IMR-90 (cell line): ENCODE measurements at regions not wholly inside any gene's neighbourhood (a gene's known extent, or its start where the extent isn't known, plus 50 kb on each side); places are given as distances from the start of the nearest gene placed in this dataset.

Source experiments
- ATAC-seq: fragments of 200-7000 bp; cut with Tn5 transposase; 2 replicates; pipeline ENCODE4 v1.9.1; 2020; ENCODE audit warnings: low read depth, mild to moderate bottlenecking, moderate library complexity
- BruUV-seq: library from RNA; stranded (reverse); fragments of 400-500 nt; replicated peaks from 2 replicates; lab custom pipeline; 2021; lab: Mats Ljungman, UMichigan
- CTCF ChIA-PET: fragments of 300-600 bp; formaldehyde crosslinking; extraction: SDS; loops from one replicate; lab custom pipeline; 2021; ENCODE audit warnings: antibody characterized with exemption; lab: Yijun Ruan, JAX
- POLR2A ChIA-PET: fragments of 300-600 bp; sonication (Branson Sonifier 250); formaldehyde crosslinking; loops from one replicate; lab custom pipeline; 2022; ENCODE audit warnings: antibody characterized with exemption; ENCODE audit not compliant: unreplicated experiment; lab: Charles Lee
- DNase-seq: peaks from one replicate; pipeline ENCODE4 v3.0.0; 2013
- H2AFZ ChIP-seq: replicated peaks from 2 replicates; pipeline ENCODE3; 2013; ENCODE audit warnings: low read length, mild to moderate bottlenecking; ENCODE audit not compliant: poor library complexity
- H2AK5ac ChIP-seq: 2 replicates; pipeline ENCODE4 v1.6.1; 2013; ENCODE audit warnings: low read depth, low read length, inconsistent platforms
- H2AK9ac ChIP-seq: replicated peaks from 2 replicates; pipeline ENCODE3; 2013; ENCODE audit warnings: mild to moderate bottlenecking, low read depth, low read length, moderate library complexity; ENCODE audit not compliant: poor library complexity
- H2BK120ac ChIP-seq: 2 replicates; pipeline ENCODE4 v1.6.1; 2013; ENCODE audit warnings: low read depth, low read length, inconsistent platforms
- H2BK15ac ChIP-seq: 3 replicates; pipeline ENCODE4 v1.6.1; 2013; ENCODE audit warnings: low read depth, low read length, inconsistent platforms
- H2BK20ac ChIP-seq: 2 replicates; pipeline ENCODE4 v1.6.1; 2013; ENCODE audit warnings: low read depth, mild to moderate bottlenecking, inconsistent platforms, low read length, moderate library complexity
- H2BK5ac ChIP-seq: 2 replicates; pipeline ENCODE4 v1.6.1; 2013; ENCODE audit warnings: mild to moderate bottlenecking, low read depth, low read length, inconsistent platforms; ENCODE audit not compliant: poor library complexity, severe bottlenecking
- H3K14ac ChIP-seq: replicated peaks from 2 replicates; pipeline ENCODE4 v1.6.1; 2013; ENCODE audit warnings: low read depth, low read length, inconsistent platforms
- H3K18ac ChIP-seq: 2 replicates; pipeline ENCODE4 v1.6.1; 2013; ENCODE audit warnings: low read depth, low read length, control low read depth
- H3K23ac ChIP-seq: 2 replicates; pipeline ENCODE4 v1.6.1; 2013; ENCODE audit warnings: low read depth, low read length, inconsistent platforms
- H3K27ac ChIP-seq: 2 replicates; pipeline ENCODE4 v1.5.1; 2013; ENCODE audit warnings: mild to moderate bottlenecking, control low read depth, low read length; ENCODE audit not compliant: insufficient read depth
- H3K27me3 ChIP-seq: 2 replicates; pipeline ENCODE4 v1.6.1; 2013; ENCODE audit warnings: low read length; ENCODE audit not compliant: control insufficient read depth, insufficient read depth
- H3K36me3 ChIP-seq: 2 replicates; pipeline ENCODE4 v1.6.1; 2013; ENCODE audit warnings: low read length, mixed read lengths; ENCODE audit not compliant: control insufficient read depth, insufficient read depth
- H3K4ac ChIP-seq: 2 replicates; pipeline ENCODE4 v1.6.1; 2013; ENCODE audit warnings: low read depth, low read length, inconsistent platforms
- H3K4me1 ChIP-seq: 2 replicates; pipeline ENCODE4 v1.6.1; 2013; ENCODE audit warnings: low read length, mixed read lengths; ENCODE audit not compliant: control insufficient read depth, insufficient read depth
- H3K4me2 ChIP-seq: 2 replicates; pipeline ENCODE4 v1.6.1; 2013; ENCODE audit warnings: low read depth, mild to moderate bottlenecking, control low read depth, low read length, moderate library complexity
- H3K4me3 ChIP-seq: 2 replicates; pipeline ENCODE4 v1.5.1; 2013; ENCODE audit warnings: low read depth, mild to moderate bottlenecking, control low read depth, low read length, moderate library complexity; ENCODE audit not compliant: insufficient read depth
- H3K56ac ChIP-seq: 2 replicates; pipeline ENCODE4 v1.6.1; 2013; ENCODE audit warnings: low read length, inconsistent platforms; ENCODE audit not compliant: insufficient read depth; ENCODE audit errors: extremely low read depth
- H3K79me1 ChIP-seq, 2 experiments: 2 replicates each; pipeline ENCODE4 v1.6.1; 2013; ENCODE audit warnings: low read length in 2 of 2, inconsistent platforms in 1 of 2, low read depth in 1 of 2
- H3K9ac ChIP-seq: 2 replicates; pipeline ENCODE4 v1.6.1; 2013; ENCODE audit warnings: low read depth, low read length, control low read depth
- H3K9me1 ChIP-seq: 2 replicates; pipeline ENCODE4 v1.6.1; 2013; ENCODE audit warnings: low read length, inconsistent platforms; ENCODE audit not compliant: insufficient read depth
- H3K9me3 ChIP-seq: 2 replicates; pipeline ENCODE4 v1.6.1; 2013; ENCODE audit warnings: low read length; ENCODE audit not compliant: control insufficient read depth, insufficient read depth
- H4K20me1 ChIP-seq: 2 replicates; pipeline ENCODE4 v1.6.1; 2013; ENCODE audit warnings: low read length, inconsistent platforms; ENCODE audit not compliant: insufficient read depth
- H4K5ac ChIP-seq: 2 replicates; pipeline ENCODE4 v1.6.1; 2013; ENCODE audit warnings: mild to moderate bottlenecking, low read depth, low read length, control low read depth
- H4K8ac ChIP-seq, 2 experiments: 2 replicates each; pipeline ENCODE4 v1.6.1; 2013; ENCODE audit warnings: low read depth in 2 of 2, low read length in 2 of 2, control low read depth in 1 of 2, inconsistent platforms in 1 of 2
- H4K91ac ChIP-seq: 2 replicates; pipeline ENCODE4 v1.6.1; 2013; ENCODE audit warnings: low read depth, low read length, inconsistent platforms; ENCODE audit not compliant: insufficient read depth
- CEBPB ChIP-seq: IDR thresholded peaks from 2 replicates; pipeline ENCODE4 v1.6.1; 2012; ENCODE audit warnings: low read depth, low read length, improper control_type of control experiment
- CHD1 ChIP-seq: IDR thresholded peaks from 2 replicates; pipeline ENCODE4 v1.6.1; 2012; ENCODE audit warnings: low read depth, low read length, improper control_type of control experiment
- ELK1 ChIP-seq: fragments of 150-350 bp; IDR thresholded peaks from 2 replicates; pipeline ENCODE4 v1.6.1; 2016; ENCODE audit warnings: low read depth, mild to moderate bottlenecking, low read length, moderate library complexity, borderline replicate concordance
- MXI1 ChIP-seq: IDR thresholded peaks from 2 replicates; pipeline ENCODE4 v1.6.1; 2012; ENCODE audit warnings: low read depth, mild to moderate bottlenecking, low read length, moderate library complexity, borderline replicate concordance
- RAD21 ChIP-seq: IDR thresholded peaks from 2 replicates; pipeline ENCODE4 v1.6.1; 2012; ENCODE audit warnings: low read length, improper control_type of control experiment
- RCOR1 ChIP-seq: IDR thresholded peaks from 2 replicates; pipeline ENCODE4 v1.6.1; 2012; ENCODE audit warnings: mild to moderate bottlenecking, low read length, improper control_type of control experiment; ENCODE audit not compliant: insufficient replicate concordance
- RFX5 ChIP-seq: IDR thresholded peaks from 2 replicates; pipeline ENCODE4 v1.8.0; 2012; ENCODE audit warnings: low read depth, mild to moderate bottlenecking, low read length, moderate library complexity
- SMC3 ChIP-seq: fragments of 150-350 bp; IDR thresholded peaks from 2 replicates; pipeline ENCODE4 v1.6.1; 2016; ENCODE audit warnings: low read depth, mild to moderate bottlenecking, antibody characterized with exemption, low read length, moderate library complexity
- WGBS, 2 experiments: methylation state at CpG; one replicate each; pipeline versions ENCODE4 v1.1.5 to v1.1.7; 2013; ENCODE audit warnings: missing lambda C conversion rate in 2 of 2; ENCODE audit not compliant: insufficient read length in 1 of 2; ENCODE audit errors: extremely low coverage in 2 of 2; 5-methylcytosine and 5-hydroxymethylcytosine counted together
- dilution Hi-C: fragments of 300-500 bp; cut with HindIII; formaldehyde crosslinking; loops from one replicate; pipeline ENCODE4 v1.14.3; 2018; ENCODE audit warnings: low sequenced_read_pairs; ENCODE audit not compliant: unreplicated experiment
- in situ Hi-C: fragments of 300-500 bp; cut with MboI; formaldehyde crosslinking; loops from 3 replicates; pipeline ENCODE4 v1.14.3; 2019; ENCODE audit warnings: low sequenced_read_pairs, inconsistent platforms, mixed read lengths
- intact Hi-C: fragments of 100-400 bp; cut with micrococcal nuclease; formaldehyde crosslinking; loops from 2 replicates; pipeline ENCODE4 v1.10.0; 2022

- Histone ChIP-seq H3K9me3 (no peaks in the 10 kb centered on the region), H4K20me1 (no peaks in the 10 kb centered on the region), H3K4ac (no peak overlapping the region), H4K91ac (no peak overlapping the region), H2BK20ac (no peak overlapping the region), H2AFZ (no peak overlapping the region), H3K9ac (no peak overlapping the region), H3K79me1 (no peaks in the 10 kb centered on the region), H4K5ac (no peak overlapping the region), H2BK5ac (no peak overlapping the region), H3K14ac (no peak overlapping the region), H3K36me3 (no peaks in the 10 kb centered on the region), H3K4me3 (no peak overlapping the region), H2BK15ac (no peak overlapping the region), H2AK5ac (no peak overlapping the region), H3K18ac (no peak overlapping the region), H3K4me2 (no peak overlapping the region), H2BK120ac (no peak overlapping the region), H3K56ac (no peak overlapping the region), H3K23ac (no peak overlapping the region), H4K8ac (no peak overlapping the region), H3K27me3 (peaks cover 2% of the 10 kb centered on the region; the same call in 1 of the 2 replicates), H2AK9ac (no peak overlapping the region), H3K4me1 (peaks cover 4% of the 10 kb centered on the region; the same call in 1 of the 2 replicates), H3K9me1 (no peaks in the 10 kb centered on the region; the same call in 1 of the 2 replicates), H3K27ac (no peak overlapping the region)
- DNase-seq (no peak), ATAC-seq (no peak)
- intact Hi-C loops (loop anchor here (5.0 kb wide), 1 partner anchor 695 kb away; no protein-coding TSS in a partner anchor), dilution Hi-C loops (no loop called here), in situ Hi-C loops (loop anchor here (10.0 to 25.0 kb wide), 2 partner anchors 255 to 697 kb away; no protein-coding TSS in a partner anchor)
- TF ChIP-seq RAD21 (no peak), MXI1 (no peak), RFX5 (no peak), RCOR1 (no peak), SMC3 (no peak), CHD1 (no peak), ELK1 (no peak), CEBPB (no peak)
- POLR2A ChIA-PET, result interaction anchor here (0.6 kb wide), 1 partner anchor 72 kb away, joined by 5 read pairs; no protein-coding TSS in a partner anchor
- CTCF ChIA-PET, result interaction anchor here (0.6 to 2.4 kb wide), 5 partner anchors 7 to 39 kb away, joined by 4 to 8 read pairs (median 6); no protein-coding TSS in a partner anchor
- BruUV-seq, result no TSS peak
- WGBS, 2 experiments, result 100% methylated on average over 1 of the region's 7 CpGs; no CpG with 5 or more reads in 1 of the 2 experiments
These were observed 127.6 kb upstream of the RASGRP1 start for GRCh38 chr15:38691965-38692788.
